Activated naive CD8-positive, alpha-beta T cell treated with anti-CD3 and anti-CD28 coated beads, Interleukin-2, amount 50 U/mL, for 16 hours (primary cell): ENCODE measurements at regions not wholly inside any gene's neighbourhood (a gene's known extent, or its start where the extent isn't known, plus 50 kb on each side); places are given as distances from the start of the nearest gene placed in this dataset.

Experiments
- DNase-seq: peaks from one replicate; pipeline ENCODE4 v3.0.0-alpha.2; 2020; ENCODE audit warnings: low read depth, low spot score

DNA sequence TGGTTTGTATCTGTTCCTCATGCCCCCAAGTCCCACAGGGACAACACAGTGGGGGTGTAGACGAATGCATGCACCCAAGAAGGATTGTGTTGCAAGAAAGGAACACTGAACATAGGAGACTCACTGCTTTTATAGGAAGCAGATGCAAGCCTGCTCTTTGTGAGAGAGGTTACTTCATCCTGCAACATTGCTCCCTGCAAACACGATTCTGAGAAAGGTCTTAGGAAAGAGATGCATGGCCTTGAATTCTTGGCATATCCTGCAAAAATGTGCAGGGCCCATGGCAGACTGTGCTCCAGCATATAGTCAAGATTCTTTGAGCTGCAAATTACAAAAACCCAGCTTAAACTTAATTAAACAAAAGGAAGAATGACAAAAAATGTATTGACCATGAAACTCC is 312.2 kb upstream of the MGAT5 start:
- no peak for DNase-seq

DNA sequence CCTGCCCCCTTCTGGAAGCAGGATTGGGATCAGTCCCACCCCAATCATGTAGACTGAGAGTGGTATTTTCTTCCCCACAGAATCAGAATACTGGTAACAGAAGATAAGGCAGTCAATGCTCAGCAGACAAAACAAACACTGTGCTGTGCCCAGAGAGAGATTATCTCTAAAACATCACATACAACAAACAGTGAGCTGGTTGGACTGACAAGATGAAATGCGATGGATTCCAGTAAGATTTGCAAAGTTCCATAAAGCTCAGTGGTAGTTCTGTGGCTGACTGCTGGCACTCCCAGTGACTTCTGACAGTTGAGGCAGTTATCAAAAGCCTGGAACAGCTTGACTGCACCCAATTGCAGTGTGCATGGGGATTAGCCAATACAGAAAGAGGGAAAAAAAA is 311.5 kb upstream of the MGAT5 start:
- DNase-seq = no peak

DNA sequence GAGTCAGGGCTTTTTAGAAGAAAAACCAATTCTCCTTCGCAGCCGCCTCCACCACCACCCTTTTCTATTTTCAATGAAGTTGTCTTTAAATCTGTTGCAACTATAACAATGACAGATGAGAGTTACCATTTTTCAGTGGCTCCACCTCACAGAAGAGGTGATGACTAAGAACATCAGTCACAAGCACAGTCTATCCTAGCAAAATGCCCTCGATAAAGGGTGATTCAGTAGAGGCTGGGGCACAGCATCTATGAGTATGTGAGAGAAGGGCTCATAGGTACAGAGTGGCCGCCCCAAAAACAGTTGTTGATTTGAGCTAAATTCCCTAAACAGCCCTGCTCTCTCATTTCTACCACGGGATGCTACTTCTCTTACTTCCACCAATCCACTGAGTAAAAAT is 310.8 kb upstream of the MGAT5 start:
- DNase-seq = no peak

- no peak for DNase-seq
Measured at GRCh38 chr2:133945089-133945488, 308.8 kb upstream of the MGAT5 start.

- DNase-seq = no peak
Measured at GRCh38 chr2:133947057-133947456, 306.8 kb upstream of the MGAT5 start.

GRCh38 chr2:133948610-133949290 is 305.1 kb upstream of the MGAT5 start:
- DNase-seq = no peak

DNA sequence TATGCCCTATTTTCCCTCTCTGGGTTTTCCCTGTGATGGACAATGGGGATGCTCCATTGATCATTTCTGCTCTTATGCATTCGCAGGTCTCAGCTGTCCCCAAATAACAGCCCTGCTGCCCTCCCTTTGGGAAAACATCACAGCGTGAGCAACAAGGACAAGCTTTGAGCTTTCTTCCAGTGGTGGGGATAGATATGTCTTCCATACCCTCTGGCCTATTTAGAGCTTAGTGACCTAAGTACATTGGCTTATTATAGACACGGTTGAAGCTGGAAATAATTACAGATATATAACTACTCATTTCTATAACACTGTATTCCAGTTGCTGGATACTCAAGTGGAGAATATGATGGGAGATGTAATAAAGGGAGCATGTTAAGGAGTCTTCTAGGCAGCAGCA is 304.3 kb upstream of the MGAT5 start:
- no peak for DNase-seq

DNA sequence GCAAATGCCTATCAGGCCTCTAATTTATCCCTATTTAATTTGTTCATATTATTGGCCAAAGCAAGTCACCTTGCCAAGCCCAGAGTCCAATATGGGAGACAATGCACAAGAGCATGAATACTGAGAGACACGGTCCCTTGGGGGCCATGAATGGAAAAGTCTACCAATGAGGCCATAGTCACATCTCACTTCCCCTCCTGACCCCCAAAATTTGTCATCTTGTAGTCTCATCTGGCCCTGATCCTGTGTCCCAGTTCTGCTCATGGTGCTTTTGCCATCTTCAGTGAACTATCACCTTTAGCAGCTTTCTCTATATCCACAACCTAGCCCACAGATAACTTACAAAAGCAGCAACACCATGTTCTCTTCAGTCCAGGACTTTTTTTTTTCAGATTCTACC is 302.7 kb upstream of the MGAT5 start:
- no peak for DNase-seq

DNA sequence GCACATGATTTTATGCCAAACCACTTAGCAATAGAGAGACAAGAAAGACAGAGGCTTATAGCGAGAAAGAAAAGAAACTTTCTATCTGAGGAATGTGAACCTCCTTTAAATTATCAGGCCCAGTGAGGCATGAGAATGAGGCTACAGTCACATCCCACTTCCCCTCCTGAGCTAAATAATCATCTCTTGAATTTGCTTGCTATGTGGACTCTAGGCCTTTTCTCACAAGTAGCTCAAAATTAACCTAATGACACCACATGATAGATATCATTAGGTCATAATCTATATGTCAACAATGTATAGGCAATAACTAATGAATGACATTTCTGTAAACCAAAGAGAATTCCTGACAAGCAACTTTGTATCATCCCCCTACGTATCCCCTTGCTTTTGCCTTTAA is 301.5 kb upstream of the MGAT5 start:
- no peak for DNase-seq

GRCh38 chr2:133952896-133953295 is 301.0 kb upstream of the MGAT5 start:
- no peak for DNase-seq

GRCh38 chr2:133953524-133953923 is 300.3 kb upstream of the MGAT5 start:
- no peak for DNase-seq

- DNase-seq = no peak
Measured at GRCh38 chr2:133954636-133955035, 299.2 kb upstream of the MGAT5 start.

GRCh38 chr2:133955169-133955568 is 298.7 kb upstream of the MGAT5 start:
- DNase-seq = no peak

DNA sequence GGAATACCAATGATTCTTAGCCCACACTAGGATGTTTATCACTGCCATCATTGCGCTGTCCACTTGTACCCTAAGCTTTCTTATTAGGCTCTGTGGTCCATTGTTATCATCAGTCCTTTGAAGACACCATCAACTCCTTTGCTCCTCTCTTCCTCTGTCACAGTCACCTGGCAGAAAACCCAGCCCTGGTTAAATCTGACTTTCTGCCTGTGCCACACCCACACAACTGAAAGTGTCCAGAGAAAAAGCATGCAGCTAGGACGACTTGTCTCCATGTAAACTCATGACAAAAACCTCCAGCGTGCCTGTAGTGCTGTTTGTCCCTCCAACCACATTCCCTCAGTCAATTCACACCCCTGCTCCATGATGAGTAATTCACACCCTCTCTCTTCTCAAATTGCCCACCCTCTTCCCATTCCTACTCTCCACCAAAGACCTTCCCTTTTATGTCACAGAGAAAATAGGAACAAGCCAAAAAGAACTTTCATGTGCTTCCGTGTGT is 297.4 kb upstream of the MGAT5 start:
- DNase-seq = no peak

GRCh38 chr2:133957724-133958480 is 296.0 kb upstream of the MGAT5 start:
- no peak for DNase-seq

DNA sequence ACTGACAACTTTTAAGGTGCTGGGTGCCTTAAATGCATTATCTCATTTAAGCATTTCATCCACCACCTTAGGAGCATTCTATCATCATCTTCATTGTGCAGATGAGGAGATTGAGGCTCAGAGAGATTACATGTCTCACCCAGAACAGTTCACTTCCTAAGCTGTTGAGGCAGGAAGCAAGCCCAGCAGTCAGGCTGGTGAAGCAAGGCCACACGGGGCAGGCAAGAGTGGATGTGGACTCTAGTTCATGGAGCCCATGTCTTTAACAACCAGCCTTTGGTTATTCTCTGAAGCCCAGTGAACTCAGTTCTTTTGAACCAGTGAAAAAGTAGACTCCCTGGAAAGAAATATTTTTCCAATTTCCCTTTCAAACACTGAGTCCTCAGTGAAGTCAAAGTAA is 294.8 kb upstream of the MGAT5 start:
- no peak for DNase-seq

DNA sequence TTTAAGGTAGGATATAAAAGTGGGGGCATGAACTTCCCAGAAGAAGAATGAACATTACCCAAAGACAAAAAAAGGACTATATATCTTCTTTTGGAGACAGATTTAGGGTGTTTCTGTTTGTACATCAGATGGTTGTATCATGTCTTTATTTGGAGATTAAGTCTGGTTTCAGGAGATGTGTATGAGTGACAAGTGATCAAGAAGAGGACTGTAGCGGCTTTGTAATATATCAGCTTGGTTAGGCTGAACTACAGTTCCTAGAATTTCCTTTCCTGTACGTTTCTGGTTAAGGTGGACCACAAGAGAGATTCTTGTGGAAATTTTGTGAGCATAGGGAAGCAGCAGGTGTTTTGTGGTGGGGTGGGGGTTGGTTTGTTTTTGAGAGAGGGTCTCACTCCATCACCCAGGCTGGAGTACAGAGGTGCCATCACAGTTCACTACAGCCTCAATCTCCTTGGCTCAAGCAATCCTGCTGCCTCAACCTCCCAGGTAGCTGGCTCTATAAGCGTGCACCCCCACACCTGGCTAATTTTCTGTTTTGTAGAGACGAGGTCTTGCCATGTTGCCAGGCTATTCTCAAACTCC is 287.1 kb upstream of the MGAT5 start:
- DNase-seq = no peak

GRCh38 chr2:133967326-133967725 is 286.5 kb upstream of the MGAT5 start:
- no peak for DNase-seq

- DNase-seq = no peak
Measured at GRCh38 chr2:133968446-133968845, 285.4 kb upstream of the MGAT5 start.

GRCh38 chr2:133970641-133971040 is 283.2 kb upstream of the MGAT5 start:
- DNase-seq = no peak

GRCh38 chr2:133972297-133972696 is 281.6 kb upstream of the MGAT5 start:
- no peak for DNase-seq

- DNase-seq = no peak
Measured at GRCh38 chr2:133972786-133973185, 281.1 kb upstream of the MGAT5 start.

- DNase-seq = no peak
Measured at GRCh38 chr2:133974353-133974752, 279.5 kb upstream of the MGAT5 start.
